ENCODE measurements at regions not wholly inside any gene's neighbourhood (a gene's known extent, or its start where the extent isn't known, plus 50 kb on each side); places are given as distances from the start of the nearest gene placed in this dataset.

DNA sequence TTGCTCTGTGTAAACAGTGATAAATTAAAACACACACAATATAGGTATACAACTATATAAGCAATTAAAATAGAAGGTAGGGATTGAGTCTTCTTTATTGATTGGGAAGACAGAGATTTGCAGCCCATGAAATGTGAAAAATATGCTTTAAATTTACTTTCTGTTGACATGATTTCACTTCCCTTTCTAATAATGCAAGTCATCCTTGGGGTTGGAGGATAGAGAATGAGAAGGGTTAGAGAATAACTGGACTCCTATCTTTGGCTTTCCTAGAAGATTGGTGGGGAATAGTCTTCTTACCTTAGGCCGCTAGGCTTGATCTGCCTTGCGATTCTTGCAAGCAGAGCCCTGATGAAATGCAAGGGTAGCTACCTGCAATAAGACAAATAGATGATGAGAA, 339.8 kb downstream of the NYAP2 start:
- TF ChIP-seq CTCF (IDR thresholded peaks at IDR 0.05) (no peak), POLR2AphosphoS5 (IDR thresholded peaks at IDR 0.05; ENCODE audit: low read depth, low read length) (no peak), SIN3A (IDR thresholded peaks at IDR 0.05; ENCODE audit: borderline replicate concordance, insufficient read depth, low read depth, low read length) (no peak)
- TF ChIP-seq, protein P1, sequence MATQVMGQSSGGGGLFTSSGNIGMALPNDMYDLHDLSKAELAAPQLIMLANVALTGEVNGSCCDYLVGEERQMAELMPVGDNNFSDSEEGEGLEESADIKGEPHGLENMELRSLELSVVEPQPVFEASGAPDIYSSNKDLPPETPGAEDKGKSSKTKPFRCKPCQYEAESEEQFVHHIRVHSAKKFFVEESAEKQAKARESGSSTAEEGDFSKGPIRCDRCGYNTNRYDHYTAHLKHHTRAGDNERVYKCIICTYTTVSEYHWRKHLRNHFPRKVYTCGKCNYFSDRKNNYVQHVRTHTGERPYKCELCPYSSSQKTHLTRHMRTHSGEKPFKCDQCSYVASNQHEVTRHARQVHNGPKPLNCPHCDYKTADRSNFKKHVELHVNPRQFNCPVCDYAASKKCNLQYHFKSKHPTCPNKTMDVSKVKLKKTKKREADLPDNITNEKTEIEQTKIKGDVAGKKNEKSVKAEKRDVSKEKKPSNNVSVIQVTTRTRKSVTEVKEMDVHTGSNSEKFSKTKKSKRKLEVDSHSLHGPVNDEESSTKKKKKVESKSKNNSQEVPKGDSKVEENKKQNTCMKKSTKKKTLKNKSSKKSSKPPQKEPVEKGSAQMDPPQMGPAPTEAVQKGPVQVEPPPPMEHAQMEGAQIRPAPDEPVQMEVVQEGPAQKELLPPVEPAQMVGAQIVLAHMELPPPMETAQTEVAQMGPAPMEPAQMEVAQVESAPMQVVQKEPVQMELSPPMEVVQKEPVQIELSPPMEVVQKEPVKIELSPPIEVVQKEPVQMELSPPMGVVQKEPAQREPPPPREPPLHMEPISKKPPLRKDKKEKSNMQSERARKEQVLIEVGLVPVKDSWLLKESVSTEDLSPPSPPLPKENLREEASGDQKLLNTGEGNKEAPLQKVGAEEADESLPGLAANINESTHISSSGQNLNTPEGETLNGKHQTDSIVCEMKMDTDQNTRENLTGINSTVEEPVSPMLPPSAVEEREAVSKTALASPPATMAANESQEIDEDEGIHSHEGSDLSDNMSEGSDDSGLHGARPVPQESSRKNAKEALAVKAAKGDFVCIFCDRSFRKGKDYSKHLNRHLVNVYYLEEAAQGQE (IDR thresholded peaks at IDR 0.05; ENCODE audit: insufficient read depth in 1 of 2, low read depth in 2 of 2, low read length in 1 of 2), result no peak

All from Panc1 (cell line).